H9 (cell line): ENCODE measurements at regions not wholly inside any gene's neighbourhood (a gene's known extent, or its start where the extent isn't known, plus 50 kb on each side); places are given as distances from the start of the nearest gene placed in this dataset.

Experiments used
- DNase-seq: peaks from one replicate; pipeline ENCODE4 v3.0.0-alpha.2; 2017
- H2AFZ ChIP-seq: one replicate; pipeline ENCODE4 v1.6.1; 2013; ENCODE audit warnings: mild to moderate bottlenecking, low read length, control low read depth, moderate library complexity
- H2AK5ac ChIP-seq: 2 replicates; pipeline ENCODE4 v1.6.1; 2013; ENCODE audit warnings: low read length, control low read depth, mixed read lengths; ENCODE audit not compliant: insufficient read length
- H2BK120ac ChIP-seq: one replicate; pipeline ENCODE4 v1.6.1; 2013; ENCODE audit warnings: low read depth, mild to moderate bottlenecking, low read length, control low read depth, inconsistent platforms; ENCODE audit not compliant: poor library complexity, severe bottlenecking
- H2BK12ac ChIP-seq: 2 replicates; pipeline ENCODE4 v1.6.1; 2013; ENCODE audit warnings: low read length, control low read depth, mixed read lengths, low read depth; ENCODE audit not compliant: insufficient read length
- H2BK15ac ChIP-seq: 2 replicates; pipeline ENCODE4 v1.6.1; 2013; ENCODE audit warnings: low read depth, low read length, control low read depth
- H2BK20ac ChIP-seq: one replicate; pipeline ENCODE4 v1.6.1; 2013; ENCODE audit warnings: low read depth, mild to moderate bottlenecking, low read length, control low read depth, inconsistent platforms; ENCODE audit not compliant: poor library complexity, severe bottlenecking
- H2BK5ac ChIP-seq: 2 replicates; pipeline ENCODE4 v1.6.1; 2013; ENCODE audit warnings: low read length, control low read depth, mixed read lengths; ENCODE audit not compliant: insufficient read length
- H3K14ac ChIP-seq: 2 replicates; pipeline ENCODE4 v1.6.1; 2013; ENCODE audit warnings: low read length, control low read depth; ENCODE audit not compliant: insufficient read depth
- H3K18ac ChIP-seq: 2 replicates; pipeline ENCODE4 v1.6.1; 2013; ENCODE audit warnings: low read depth, mild to moderate bottlenecking, mixed read lengths, low read length, control low read depth; ENCODE audit not compliant: insufficient read length
- H3K23ac ChIP-seq: 2 replicates; pipeline ENCODE4 v1.6.1; 2013; ENCODE audit warnings: low read length, control low read depth, mixed read lengths, low read depth; ENCODE audit not compliant: insufficient read length
- H3K23me2 ChIP-seq: 2 replicates; pipeline ENCODE4 v1.6.1; 2013; ENCODE audit warnings: low read depth, mild to moderate bottlenecking, mixed read lengths, low read length, control low read depth; ENCODE audit not compliant: insufficient read length, poor library complexity, severe bottlenecking
- H3K27ac ChIP-seq: 2 replicates; pipeline ENCODE4 v1.5.1; 2013; ENCODE audit warnings: low read length, control low read depth, mixed read lengths, low read depth; ENCODE audit not compliant: insufficient read length
- H3K27me3 ChIP-seq: 2 replicates; pipeline ENCODE4 v1.6.1; 2013; ENCODE audit warnings: low read length, control low read depth, inconsistent platforms; ENCODE audit not compliant: insufficient read depth
- H3K4ac ChIP-seq: 2 replicates; pipeline ENCODE4 v1.6.1; 2013; ENCODE audit warnings: low read depth, mild to moderate bottlenecking, control low read depth, inconsistent platforms, low read length, moderate library complexity
- H3K4me1 ChIP-seq: 2 replicates; pipeline ENCODE4 v1.6.1; 2013; ENCODE audit warnings: low read length, control low read depth, inconsistent platforms; ENCODE audit not compliant: insufficient read depth
- H3K4me2 ChIP-seq: 2 replicates; pipeline ENCODE4 v1.6.1; 2013; ENCODE audit warnings: low read length, control low read depth, mixed read lengths; ENCODE audit not compliant: insufficient read length, insufficient read depth
- H3K56ac ChIP-seq: 2 replicates; pipeline ENCODE4 v1.6.1; 2013; ENCODE audit warnings: low read depth, mild to moderate bottlenecking, mixed read lengths, low read length, control low read depth; ENCODE audit not compliant: insufficient read length
- H3K79me1 ChIP-seq: 2 replicates; pipeline ENCODE4 v1.6.1; 2013; ENCODE audit warnings: low read depth, mild to moderate bottlenecking, moderate library complexity, low read length, control low read depth, inconsistent platforms; ENCODE audit not compliant: insufficient read depth, poor library complexity, severe bottlenecking
- H3K79me2 ChIP-seq: 2 replicates; pipeline ENCODE4 v1.6.1; 2013; ENCODE audit warnings: low read length, control low read depth, inconsistent platforms; ENCODE audit not compliant: insufficient read depth
- H3K9ac ChIP-seq: 2 replicates; pipeline ENCODE4 v1.6.1; 2013; ENCODE audit warnings: low read length, control low read depth, mixed read lengths; ENCODE audit not compliant: insufficient read length; ENCODE audit errors: extremely low read depth
- H3K9me3 ChIP-seq: one replicate; pipeline ENCODE4 v1.6.1; 2013; ENCODE audit warnings: low read depth, low read length, inconsistent platforms; ENCODE audit not compliant: control insufficient read depth
- H3T11ph ChIP-seq: one replicate; pipeline ENCODE4 v1.6.1; 2013; ENCODE audit warnings: mild to moderate bottlenecking, low read length, control low read depth, inconsistent platforms
- H4K20me1 ChIP-seq: one replicate; pipeline ENCODE4 v1.6.1; 2013; ENCODE audit not compliant: control insufficient read depth, insufficient read length, insufficient read depth
- H4K5ac ChIP-seq: 2 replicates; pipeline ENCODE4 v1.6.1; 2013; ENCODE audit warnings: low read depth, mild to moderate bottlenecking, mixed read lengths, low read length, control low read depth; ENCODE audit not compliant: insufficient read length
- H4K8ac ChIP-seq: replicated peaks from 2 replicates; pipeline ENCODE4 v1.6.1; 2013; ENCODE audit warnings: low read length, control low read depth, mixed read lengths, low read depth; ENCODE audit not compliant: insufficient read length
- H4K91ac ChIP-seq: 2 replicates; pipeline ENCODE4 v1.6.1; 2013; ENCODE audit warnings: low read depth, mild to moderate bottlenecking, moderate library complexity, mixed read lengths, low read length, control low read depth; ENCODE audit not compliant: insufficient read length
- H3K27ac Mint-ChIP-seq, 3 experiments: 2 replicates in 2 of 3; 3 replicates in 1 of 3; pipeline ENCODE4 v1.8.0; 2020 to 2021; ENCODE audit warnings: mixed read lengths in 3 of 3, mild to moderate bottlenecking in 1 of 3, moderate library complexity in 1 of 3
- H3K27me3 Mint-ChIP-seq: 2 replicates; pipeline ENCODE4 v1.8.0; 2021; ENCODE audit warnings: low read depth, mild to moderate bottlenecking, moderate library complexity, mixed read lengths
- H3K36me3 Mint-ChIP-seq, 3 experiments: 2 replicates in 2 of 3; 3 replicates in 1 of 3; pipeline ENCODE4 v1.8.0; 2020 to 2021; ENCODE audit warnings: low read depth in 3 of 3, mixed read lengths in 3 of 3; ENCODE audit not compliant: insufficient read depth in 1 of 3
- H3K4me1 Mint-ChIP-seq, 2 experiments: 2 replicates each; pipeline ENCODE4 v1.8.0; 2020; ENCODE audit warnings: mixed read lengths in 2 of 2
- H3K4me3 Mint-ChIP-seq, 2 experiments: 2 replicates in 1 of 2; 3 replicates in 1 of 2; pipeline ENCODE4 v1.8.0; 2020 to 2021; ENCODE audit warnings: mild to moderate bottlenecking in 2 of 2, mixed read lengths in 2 of 2, moderate library complexity in 1 of 2
- H3K9me3 Mint-ChIP-seq, 2 experiments: 2 replicates in 1 of 2; 3 replicates in 1 of 2; pipeline ENCODE4 v1.8.0; 2020; ENCODE audit warnings: mild to moderate bottlenecking in 2 of 2, mixed read lengths in 2 of 2, moderate library complexity in 1 of 2
- WGBS: extraction: QIAGEN DNeasy Blood & Tissue Kit; methylation state at CpG from one replicate; pipeline ENCODE4 v1.1.7; 2013; ENCODE audit warnings: missing lambda C conversion rate, low lambda C conversion rate, mixed read lengths; ENCODE audit not compliant: insufficient read length; ENCODE audit errors: extremely low coverage; 5-methylcytosine and 5-hydroxymethylcytosine counted together
- TF ChIP-seq, protein P1 (sequence below): fragments of 200-600 bp; sonication (generic); conservative IDR thresholded peaks from 3 replicates; pipeline ENCODE4 v1.8.0; 2021; ENCODE audit warnings: antibody characterized with exemption, mild to moderate bottlenecking

DNA sequence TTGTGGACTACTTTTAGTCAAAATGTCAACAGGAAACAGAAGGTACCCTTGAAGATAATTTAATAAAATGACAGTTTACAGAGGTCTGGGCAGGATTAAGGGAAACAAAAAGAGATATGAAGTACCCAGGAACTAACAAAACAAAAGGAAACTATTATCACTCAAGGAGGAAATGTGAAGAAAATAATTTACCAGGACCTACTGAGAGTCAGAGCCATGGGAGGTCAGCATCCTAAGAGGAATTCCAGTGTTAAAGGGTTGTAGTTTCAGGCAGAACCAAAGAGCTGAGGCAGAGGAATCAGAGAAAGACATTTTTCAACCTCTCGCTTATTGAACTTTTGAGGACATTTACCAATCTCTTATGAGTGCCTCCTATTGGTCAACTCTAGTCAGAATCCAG, 408.9 kb upstream of the CBLB start:
- no peaks in the 10 kb centered on the region for H3K23me2 ChIP-seq
- H3K79me1 ChIP-seq, result no peaks in the 10 kb centered on the region
- DNase-seq, result no peak
- no peak overlapping the region for H3K4me3 Mint-ChIP-seq
- H3K4me1 ChIP-seq, result no peaks in the 10 kb centered on the region
- H3K9me3 Mint-ChIP-seq, result no peaks in the 10 kb centered on the region
- H3K27me3 ChIP-seq, result no peaks in the 10 kb centered on the region
- no peaks in the 10 kb centered on the region for H3K36me3 Mint-ChIP-seq
- H4K91ac ChIP-seq, result no peak overlapping the region
- H4K8ac ChIP-seq, result no peak overlapping the region
- no peak overlapping the region for H2BK120ac ChIP-seq
- no peak overlapping the region for H3K14ac ChIP-seq
- no peaks in the 10 kb centered on the region for H4K20me1 ChIP-seq
- no peaks in the 10 kb centered on the region for H3K9me3 ChIP-seq
- H2AFZ ChIP-seq, result no peak overlapping the region
- no peaks in the 10 kb centered on the region for H3K27me3 Mint-ChIP-seq
- H3T11ph ChIP-seq, result no peak overlapping the region
- no peak overlapping the region for H3K9ac ChIP-seq
- no peak overlapping the region for H3K27ac Mint-ChIP-seq
- no peak overlapping the region for H4K5ac ChIP-seq
- no peak overlapping the region for H3K23ac ChIP-seq
- H2BK15ac ChIP-seq, result no peak overlapping the region
- no peak overlapping the region for H3K18ac ChIP-seq
- H2BK20ac ChIP-seq, result no peak overlapping the region
- no peak overlapping the region for H3K56ac ChIP-seq
- H2BK12ac ChIP-seq, result no peak overlapping the region
- no peak overlapping the region for H3K4me2 ChIP-seq
- H2BK5ac ChIP-seq, result no peak overlapping the region
- H3K4ac ChIP-seq, result no peak overlapping the region
- no peak overlapping the region for H2AK5ac ChIP-seq
- no CpG with 5 or more reads among the region's 1 CpG for WGBS
- TF ChIP-seq, protein P1, sequence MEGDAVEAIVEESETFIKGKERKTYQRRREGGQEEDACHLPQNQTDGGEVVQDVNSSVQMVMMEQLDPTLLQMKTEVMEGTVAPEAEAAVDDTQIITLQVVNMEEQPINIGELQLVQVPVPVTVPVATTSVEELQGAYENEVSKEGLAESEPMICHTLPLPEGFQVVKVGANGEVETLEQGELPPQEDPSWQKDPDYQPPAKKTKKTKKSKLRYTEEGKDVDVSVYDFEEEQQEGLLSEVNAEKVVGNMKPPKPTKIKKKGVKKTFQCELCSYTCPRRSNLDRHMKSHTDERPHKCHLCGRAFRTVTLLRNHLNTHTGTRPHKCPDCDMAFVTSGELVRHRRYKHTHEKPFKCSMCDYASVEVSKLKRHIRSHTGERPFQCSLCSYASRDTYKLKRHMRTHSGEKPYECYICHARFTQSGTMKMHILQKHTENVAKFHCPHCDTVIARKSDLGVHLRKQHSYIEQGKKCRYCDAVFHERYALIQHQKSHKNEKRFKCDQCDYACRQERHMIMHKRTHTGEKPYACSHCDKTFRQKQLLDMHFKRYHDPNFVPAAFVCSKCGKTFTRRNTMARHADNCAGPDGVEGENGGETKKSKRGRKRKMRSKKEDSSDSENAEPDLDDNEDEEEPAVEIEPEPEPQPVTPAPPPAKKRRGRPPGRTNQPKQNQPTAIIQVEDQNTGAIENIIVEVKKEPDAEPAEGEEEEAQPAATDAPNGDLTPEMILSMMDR, result no peak
- no peak overlapping the region for H3K27ac ChIP-seq
- H3K79me2 ChIP-seq, result no peaks in the 10 kb centered on the region
- no peaks in the 10 kb centered on the region for H3K4me1 Mint-ChIP-seq
